HepG2 (cell line): ENCODE measurements at regions not wholly inside any gene's neighbourhood (a gene's known extent, or its start where the extent isn't known, plus 50 kb on each side); places are given as distances from the start of the nearest gene placed in this dataset.
"Not testable (repeated sequence)": the region's sequence is repeated elsewhere in the genome, so short reads cannot be mapped to it uniquely, and the experiment has no call there.

Experiments used
- ATF1 ChIP-seq: IDR thresholded peaks from 2 replicates; pipeline ENCODE4 v1.6.1; 2016; ENCODE audit warnings: mild to moderate bottlenecking, control low read depth
- CEBPB ChIP-seq: IDR thresholded peaks from 2 replicates; pipeline ENCODE4 v1.6.1; 2011; ENCODE audit warnings: low read depth, low read length, improper control_type of control experiment, borderline replicate concordance
- GTF2F1 ChIP-seq: fragments of 150-350 bp; IDR thresholded peaks from 2 replicates; pipeline ENCODE4 v1.6.1; 2014; ENCODE audit warnings: low read length
- HNRNPL ChIP-seq: fragments of 200-400 bp; formaldehyde crosslinking; IDR thresholded peaks from 2 replicates; pipeline ENCODE4 v1.6.1; 2017; ENCODE audit warnings: mild to moderate bottlenecking, low read depth, low read length
- RAD21 ChIP-seq: fragments of 450-650 bp; formaldehyde crosslinking; IDR thresholded peaks from 2 replicates; pipeline ENCODE4 v1.5.0; 2020; ENCODE audit warnings: mild to moderate bottlenecking
- ZNF143 ChIP-seq: sonication (generic); formaldehyde crosslinking; IDR thresholded peaks from 2 replicates; pipeline ENCODE4 v1.4.0; 2020; ENCODE audit warnings: missing genetic modification reagents
- ZNF772 ChIP-seq: sonication (generic); formaldehyde crosslinking; IDR thresholded peaks from 2 replicates; pipeline ENCODE4 v1.5.0; 2020; ENCODE audit warnings: mild to moderate bottlenecking, missing genetic modification reagents

DNA sequence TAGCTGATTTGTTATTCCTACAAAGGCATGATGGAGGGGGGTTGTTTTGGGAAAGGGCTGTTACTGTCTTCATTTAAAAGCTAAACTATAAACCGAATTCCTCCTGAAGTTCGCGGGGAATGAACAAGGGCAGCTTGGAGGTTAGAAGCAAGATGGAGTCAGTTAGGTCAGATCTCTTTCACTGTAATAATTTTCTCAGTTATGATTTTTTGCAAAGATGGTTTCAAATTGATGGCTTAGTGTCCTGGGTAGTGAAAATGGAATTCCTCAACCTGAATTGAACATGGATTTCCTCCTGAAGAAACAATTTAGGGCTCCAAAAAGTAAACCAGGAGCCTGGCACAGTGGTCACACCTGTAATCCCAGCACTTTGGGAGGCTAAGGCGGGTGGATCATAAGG lies 96.6 kb upstream of the SNRPN start:
- TF ChIP-seq CEBPB; ZNF143 (CRISPR knock-in tag); HNRNPL; ZNF772 (CRISPR knock-in tag); RAD21 (CRISPR knock-in tag); GTF2F1; ATF1 (CRISPR knock-in tag): not testable (repeated sequence)
